Fibroblast of skin of scalp (primary cell): ENCODE measurements at regions not wholly inside any gene's neighbourhood (a gene's known extent, or its start where the extent isn't known, plus 50 kb on each side); places are given as distances from the start of the nearest gene placed in this dataset.

Source experiments
- DNase-seq: peaks from one replicate; pipeline ENCODE4 v3.0.0-alpha.2; 2013

DNA sequence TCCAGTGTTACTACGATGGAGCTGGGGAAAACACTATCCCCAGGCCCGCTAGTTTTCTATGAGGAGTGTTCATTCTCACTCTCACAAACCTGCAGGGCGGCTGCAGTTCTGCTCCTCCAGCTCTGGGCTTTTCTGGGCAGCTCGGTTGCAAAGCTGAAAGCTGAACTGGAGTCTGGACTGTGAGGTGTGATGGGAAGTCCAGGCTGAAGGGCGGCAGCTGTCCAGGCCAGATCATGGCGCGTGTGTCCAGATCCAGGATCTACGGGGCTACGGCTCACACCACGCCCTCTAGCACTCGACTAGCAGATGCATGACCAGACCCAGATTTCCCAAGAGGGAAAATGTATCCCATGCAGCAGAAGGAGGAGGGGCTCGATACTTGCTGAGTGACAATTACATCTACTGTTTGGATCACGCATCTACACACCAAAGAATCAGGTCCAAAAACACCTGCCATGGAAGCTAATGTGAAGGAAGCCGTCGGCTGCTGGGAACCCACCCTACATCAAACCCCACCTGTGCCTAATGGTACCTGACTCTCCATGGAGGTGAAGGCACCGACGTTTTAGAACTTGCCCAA lies 555.0 kb downstream of the BRD1 start:
- no peak for DNase-seq

DNA sequence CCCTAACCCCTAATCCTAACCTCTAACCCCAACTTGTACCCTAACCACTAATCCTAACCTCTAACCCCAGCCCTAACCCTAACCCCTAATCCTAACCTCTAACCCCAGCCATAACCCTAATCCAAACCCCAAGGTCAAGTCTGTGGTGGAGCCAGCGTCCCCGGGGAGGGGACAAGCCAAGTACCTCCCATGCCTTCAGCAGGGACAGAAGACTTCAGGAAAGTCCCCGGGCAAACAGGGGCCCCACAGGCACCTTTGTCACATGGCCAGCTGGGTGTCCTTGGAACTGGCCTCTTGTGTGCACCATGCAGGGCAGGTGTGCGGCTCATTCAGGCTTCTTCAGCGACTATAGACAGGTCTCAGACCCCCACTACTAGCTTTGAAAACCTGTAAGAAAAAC lies 555.8 kb downstream of the BRD1 start:
- no peak for DNase-seq

GRCh38 chr22:49271369-49271727 lies 556.3 kb downstream of the BRD1 start:
- no peak for DNase-seq

DNA sequence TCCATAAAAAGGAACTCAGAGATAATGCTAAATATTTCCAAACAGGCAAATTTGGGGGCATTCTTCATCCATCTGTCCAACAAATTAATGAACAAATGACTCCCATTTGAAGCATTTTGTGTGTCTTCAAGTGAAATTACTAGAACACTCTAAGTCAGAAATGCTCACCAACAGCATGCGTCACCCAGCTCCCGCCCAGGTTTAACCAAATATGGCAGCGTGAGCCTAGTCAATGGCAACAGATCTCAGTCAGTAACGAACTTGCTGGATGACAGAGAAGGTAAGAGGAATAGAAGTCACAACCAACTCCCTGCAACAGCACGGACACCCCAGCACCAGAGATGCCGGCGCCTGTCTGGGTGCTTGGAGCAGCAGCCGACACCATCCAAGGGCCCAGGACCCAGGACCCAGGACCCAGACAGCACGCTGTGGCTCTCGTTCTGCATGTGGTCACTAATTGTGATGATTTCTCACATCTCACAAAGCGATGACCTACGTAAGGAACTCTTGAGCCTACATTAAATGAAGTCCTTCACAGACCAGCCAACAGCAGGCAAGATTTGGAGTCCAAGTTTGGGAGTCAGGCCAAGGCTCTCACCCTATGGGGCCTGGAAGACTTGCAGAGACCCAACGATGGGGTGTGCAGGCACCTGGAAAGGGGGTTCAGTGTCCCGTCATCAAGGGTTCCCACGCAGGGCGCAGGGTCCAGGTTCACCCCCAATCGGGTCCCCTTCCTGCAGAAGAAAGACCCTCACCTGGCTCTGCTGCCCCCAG lies 556.9 kb downstream of the BRD1 start:
- no peak for DNase-seq

DNA sequence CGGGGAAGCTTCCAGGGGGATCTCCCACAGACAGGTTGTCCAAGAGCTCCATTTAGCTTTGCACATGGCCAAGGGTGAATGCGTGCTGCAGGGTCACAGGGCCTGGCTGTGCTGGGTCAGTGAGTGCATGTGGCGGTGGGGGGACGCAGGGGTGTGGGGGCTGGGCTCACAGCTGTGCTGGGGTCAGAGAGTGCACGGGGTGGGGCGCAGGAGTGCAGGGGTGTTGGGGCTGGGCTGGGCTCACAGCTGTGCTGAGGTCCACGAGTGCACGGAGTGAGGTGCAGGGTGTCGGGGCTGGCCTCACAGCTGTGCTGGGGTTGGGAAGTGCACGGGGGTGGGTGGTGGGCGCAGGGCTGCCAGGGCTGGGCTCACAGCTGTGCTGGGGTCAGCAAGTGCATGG lies 557.7 kb downstream of the BRD1 start:
- no peak for DNase-seq

GRCh38 chr22:49269371-49269770 lies 558.3 kb downstream of the BRD1 start:
- no peak for DNase-seq

DNA sequence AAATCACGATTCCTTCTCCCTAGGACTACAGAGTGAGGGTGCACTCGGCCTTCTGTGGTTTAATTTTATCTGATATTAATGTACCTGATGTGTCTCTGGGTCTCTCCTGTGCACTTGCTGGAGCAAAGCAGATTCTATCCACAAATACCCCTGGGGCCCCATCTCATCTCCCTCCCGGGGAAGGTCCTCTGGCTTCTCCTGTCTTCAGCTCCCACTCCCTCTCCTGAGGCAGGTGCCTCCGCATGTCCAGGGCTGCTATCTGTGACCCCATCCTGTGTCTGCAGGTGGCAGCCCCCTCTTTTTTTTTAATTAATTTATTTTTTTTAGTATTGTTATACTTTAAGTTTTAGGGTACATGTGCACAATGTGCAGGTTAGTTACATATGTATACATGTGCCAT lies 558.7 kb downstream of the BRD1 start:
- no peak for DNase-seq

GRCh38 chr22:49267996-49268395 lies 559.7 kb downstream of the BRD1 start:
- DNase-seq = no peak

DNA sequence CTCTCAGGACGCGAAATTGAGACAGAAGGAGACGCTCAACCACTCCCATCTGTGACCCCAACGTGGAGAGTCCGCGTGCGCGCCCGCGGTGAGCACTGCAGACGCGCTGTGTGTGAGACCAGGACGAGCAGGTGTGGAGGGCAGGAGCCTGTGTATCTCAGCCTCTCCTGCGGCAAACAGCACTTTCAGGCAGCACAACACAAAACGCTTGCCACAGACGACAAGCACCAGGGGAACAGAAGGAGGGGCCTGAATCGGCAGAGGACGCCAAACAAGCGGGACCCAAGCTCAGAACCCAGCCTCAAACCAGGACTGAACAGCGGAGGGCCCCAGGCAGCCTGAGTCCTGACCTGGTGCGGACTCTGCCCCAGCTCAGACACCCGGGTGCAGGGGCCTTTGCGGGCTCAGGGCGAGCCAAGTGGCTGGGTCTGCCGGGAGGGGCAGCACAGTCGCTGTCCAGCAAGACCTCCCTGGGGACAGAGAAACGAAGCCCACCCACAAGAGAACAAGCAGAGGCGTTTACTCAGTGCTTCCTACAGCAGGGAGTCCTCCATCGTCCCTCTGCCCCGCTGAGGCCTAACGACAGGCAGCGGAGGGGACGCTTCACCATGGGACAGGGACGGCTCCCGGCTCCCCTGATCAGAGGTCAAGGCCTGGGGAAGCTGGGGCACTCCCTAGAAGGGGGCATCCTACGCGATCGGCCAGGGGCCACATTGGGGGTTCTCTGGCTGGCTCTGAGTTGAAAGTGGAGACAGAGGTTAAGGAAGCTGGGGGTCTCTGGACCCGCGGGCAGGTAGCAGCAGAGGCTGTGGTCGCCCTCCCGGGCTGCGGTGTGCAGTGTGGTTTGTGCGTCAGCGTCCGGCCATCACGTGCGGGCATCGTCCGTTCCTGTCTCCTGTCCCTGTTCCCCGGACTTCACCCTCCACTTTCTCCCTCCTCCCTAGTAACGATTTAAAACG lies 560.8 kb downstream of the BRD1 start:
- DNase-seq = no peak

DNA sequence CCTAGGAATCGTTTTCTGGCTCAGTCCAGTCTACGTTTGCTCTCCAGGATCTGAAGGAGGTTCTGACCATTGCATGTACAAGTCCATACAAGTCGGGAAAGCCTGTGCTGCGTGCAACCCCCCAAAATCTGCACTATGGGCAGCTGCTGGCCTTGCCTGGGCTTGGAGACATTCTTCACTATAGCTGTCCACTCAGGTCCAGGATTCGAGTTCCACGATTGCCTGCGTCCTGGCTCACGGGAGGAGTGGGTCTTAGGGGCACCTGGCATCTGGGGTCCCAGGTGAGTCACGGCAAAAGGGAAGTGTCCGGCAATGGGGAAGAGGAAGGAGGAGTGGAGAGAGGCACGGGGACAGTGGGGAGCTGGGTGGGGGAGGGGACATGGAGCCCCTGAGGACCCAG lies 563.0 kb downstream of the BRD1 start:
- DNase-seq = no peak

GRCh38 chr22:49263101-49263500 lies 564.6 kb downstream of the BRD1 start:
- no peak for DNase-seq

DNA sequence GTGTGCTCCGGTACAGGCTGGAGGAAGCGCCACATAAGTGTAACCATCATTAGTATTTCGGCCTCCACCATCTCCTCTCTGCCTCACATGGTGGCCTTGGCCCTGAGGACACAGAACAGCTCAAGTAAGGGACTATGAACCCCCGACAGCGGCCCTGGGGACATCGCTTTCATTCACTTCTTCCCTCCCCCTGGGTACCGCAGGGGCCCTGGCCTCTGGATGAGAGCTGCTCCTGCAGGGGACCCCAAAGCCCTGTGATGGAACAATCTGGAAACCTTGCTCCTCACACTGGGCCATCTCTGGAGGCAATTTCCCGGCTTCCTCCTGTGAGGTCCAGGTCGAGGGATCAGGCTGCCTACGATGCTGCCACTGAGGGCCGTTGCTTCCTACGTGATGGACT lies 565.5 kb downstream of the BRD1 start:
- DNase-seq = no peak

DNA sequence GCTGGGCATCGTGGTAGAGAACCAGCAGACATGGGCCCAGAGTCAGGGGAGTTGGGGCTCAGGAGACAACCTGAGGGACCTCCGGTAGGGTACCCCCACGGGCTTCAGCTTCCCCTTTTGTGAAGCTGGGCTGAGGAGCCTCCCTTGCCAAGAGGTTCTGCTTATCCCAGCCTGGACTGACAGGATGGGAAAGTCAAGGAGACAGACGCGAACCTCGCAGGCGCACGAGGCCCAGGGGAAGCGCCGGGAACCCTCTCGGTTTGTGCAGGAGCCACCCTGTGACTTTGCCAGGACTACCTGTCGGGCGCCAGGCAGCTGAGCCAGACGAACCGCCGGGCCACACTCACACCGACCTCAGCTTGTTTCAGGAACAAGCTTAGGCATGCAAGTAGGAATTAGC lies 566.1 kb downstream of the BRD1 start:
- no peak for DNase-seq

- DNase-seq = no peak
These were observed 566.7 kb downstream of the BRD1 start for GRCh38 chr22:49260681-49261580.

DNA sequence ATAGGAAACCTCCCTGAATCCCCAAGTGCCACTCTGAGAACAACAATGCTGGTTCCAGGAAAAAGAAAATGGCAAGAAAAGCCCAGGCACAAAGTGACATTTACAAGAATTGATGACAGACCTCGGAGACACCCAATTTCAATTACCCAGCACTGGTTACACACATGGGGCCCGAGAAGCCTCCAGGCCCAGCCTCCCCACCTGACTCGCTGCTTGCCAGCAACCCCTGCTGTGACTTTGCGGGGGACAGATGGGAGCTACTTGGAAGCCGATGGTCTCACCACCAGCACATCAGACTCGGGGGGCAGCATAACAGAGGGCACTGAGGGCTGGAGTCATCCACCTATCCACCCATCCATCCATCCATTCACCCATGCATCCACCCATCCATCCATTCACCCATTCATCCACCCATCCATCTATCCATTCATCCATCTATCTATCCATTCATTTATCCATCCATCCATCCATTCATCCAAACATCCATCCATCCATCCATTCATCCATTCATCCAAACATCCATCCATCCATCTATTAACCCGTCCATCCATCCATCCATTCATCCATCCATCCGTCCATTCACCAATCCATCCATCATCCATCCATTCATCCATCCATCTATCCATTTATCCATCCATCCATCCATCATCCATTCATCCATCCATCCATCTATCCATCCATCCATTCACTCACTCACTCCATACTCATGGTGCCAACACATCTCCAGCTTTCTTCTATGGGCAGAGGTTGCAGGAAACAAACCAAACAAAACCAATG lies 567.6 kb downstream of the BRD1 start:
- no peak for DNase-seq

- DNase-seq = no peak
These were observed 569.3 kb downstream of the BRD1 start for GRCh38 chr22:49258107-49259010.

DNA sequence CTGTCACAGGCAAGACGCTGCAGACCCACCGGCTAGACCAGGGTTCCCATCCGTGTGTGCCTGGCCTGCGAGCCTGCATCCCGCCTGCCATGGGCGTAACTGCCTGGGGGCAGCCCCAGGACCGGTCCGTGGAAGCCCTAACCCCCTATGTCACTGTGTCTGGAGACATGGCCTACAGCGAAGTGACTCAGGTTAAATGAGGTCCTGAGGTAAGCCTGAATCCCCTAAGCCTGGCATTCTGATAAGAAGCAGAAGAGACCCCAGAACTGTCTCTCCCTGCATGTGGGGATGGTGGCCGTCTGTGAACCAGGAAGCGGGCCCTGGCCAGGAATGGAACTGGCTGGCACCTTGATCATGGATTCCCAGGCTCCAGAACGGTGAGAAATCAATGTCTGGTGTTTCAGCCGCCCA lies 570.1 kb downstream of the BRD1 start:
- no peak for DNase-seq

GRCh38 chr22:49255741-49256318 lies 571.8 kb downstream of the BRD1 start:
- DNase-seq = no peak

DNA sequence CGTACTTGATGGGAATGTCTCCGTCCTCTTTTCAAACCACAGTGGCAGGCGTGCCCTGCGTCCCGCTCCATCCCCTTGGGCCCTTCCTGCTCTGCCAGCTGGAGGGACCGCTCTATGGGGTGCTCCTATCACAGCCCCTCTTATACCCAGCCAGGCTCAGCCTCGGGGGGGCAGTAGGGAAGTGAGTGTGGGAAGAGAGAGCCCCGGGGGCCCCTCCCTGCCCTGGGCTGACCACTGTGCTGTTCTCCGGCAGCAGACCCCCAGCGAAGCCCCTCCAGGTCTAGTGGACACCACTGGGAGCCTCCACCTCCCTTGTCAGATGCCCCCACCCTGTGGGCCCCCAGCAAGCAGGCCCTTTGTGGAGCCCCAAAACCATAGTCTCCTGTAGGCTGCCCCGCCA lies 572.5 kb downstream of the BRD1 start:
- DNase-seq = no peak

GRCh38 chr22:49253656-49254055 lies 574.0 kb downstream of the BRD1 start:
- DNase-seq = no peak
